Urinary bladder (tissue), 3 donors: ENCODE measurements at regions not wholly inside any gene's neighbourhood (a gene's known extent, or its start where the extent isn't known, plus 50 kb on each side); places are given as distances from the start of the nearest gene placed in this dataset.

Source experiments
- DNase-seq: peaks from one replicate; pipeline ENCODE4 v3.0.0-alpha.2; 2015; ENCODE audit errors: extremely low spot score
- H3K27ac ChIP-seq: one replicate; pipeline ENCODE4 v1.5.1; 2013; ENCODE audit warnings: low read depth, mild to moderate bottlenecking, moderate library complexity
- H3K36me3 ChIP-seq: one replicate; pipeline ENCODE4 v1.6.1; 2013; ENCODE audit warnings: mild to moderate bottlenecking, moderate library complexity; ENCODE audit not compliant: insufficient read depth
- H3K4me1 ChIP-seq: one replicate; pipeline ENCODE4 v1.6.1; 2013; ENCODE audit warnings: mild to moderate bottlenecking, moderate library complexity; ENCODE audit not compliant: insufficient read depth
- H3K4me3 ChIP-seq: one replicate; pipeline ENCODE4 v1.5.1; 2013; ENCODE audit warnings: low read depth, low read length
- WGBS: extraction: QIAGEN DNeasy Blood & Tissue Kit; methylation state at CpG from one replicate; pipeline ENCODE4 v1.1.7; 2013; 5-methylcytosine and 5-hydroxymethylcytosine counted together
- donor health status: healthy with polysubstance abuse.
- donor health status: healthy.

- Histone ChIP-seq H3K4me3 (no peak overlapping the region), H3K4me1 (no peaks in the 10 kb centered on the region), H3K27ac (no peak overlapping the region), H3K36me3 (no peaks in the 10 kb centered on the region)
- DNase-seq, result no peak
- WGBS, result 65% methylated on average over 3 of the region's 3 CpGs
These were observed 100.7 kb downstream of the ASB7 start for GRCh38 chr15:100703032-100703578.

DNA sequence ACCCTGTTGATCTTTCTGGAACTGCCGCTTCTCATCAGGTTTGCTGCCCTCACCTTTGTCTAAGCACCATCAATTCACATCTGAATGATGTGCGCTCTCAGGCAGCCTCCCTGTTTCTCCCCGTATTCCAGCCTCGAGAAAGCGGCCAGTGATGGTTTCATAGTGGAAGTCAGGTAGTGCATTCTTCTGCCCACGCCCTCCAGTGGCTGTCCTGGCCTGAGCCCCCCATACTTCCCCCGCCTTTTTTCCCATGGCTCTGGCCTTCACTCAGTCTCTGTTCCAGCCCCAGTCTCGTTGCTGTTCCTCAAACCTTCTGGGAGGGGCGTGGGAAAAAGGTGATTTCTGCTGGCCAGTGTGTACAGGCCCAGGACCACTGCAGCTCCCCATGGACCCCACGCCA is 101.3 kb downstream of the ASB7 start:
- no peak overlapping the region for H3K4me3 ChIP-seq
- H3K4me1 ChIP-seq, result no peaks in the 10 kb centered on the region
- H3K27ac ChIP-seq, result no peak overlapping the region
- 94% methylated on average over 10 of the region's 10 CpGs for WGBS
- DNase-seq, result no peak
- H3K36me3 ChIP-seq, result no peaks in the 10 kb centered on the region

- WGBS, result 85% methylated on average over 7 of the region's 7 CpGs
- Histone ChIP-seq H3K4me3 (no peak overlapping the region), H3K36me3 (no peaks in the 10 kb centered on the region), H3K4me1 (no peaks in the 10 kb centered on the region), H3K27ac (no peak overlapping the region)
- DNase-seq, result no peak
These were observed 102.1 kb downstream of the ASB7 start for GRCh38 chr15:100704281-100705055.

DNA sequence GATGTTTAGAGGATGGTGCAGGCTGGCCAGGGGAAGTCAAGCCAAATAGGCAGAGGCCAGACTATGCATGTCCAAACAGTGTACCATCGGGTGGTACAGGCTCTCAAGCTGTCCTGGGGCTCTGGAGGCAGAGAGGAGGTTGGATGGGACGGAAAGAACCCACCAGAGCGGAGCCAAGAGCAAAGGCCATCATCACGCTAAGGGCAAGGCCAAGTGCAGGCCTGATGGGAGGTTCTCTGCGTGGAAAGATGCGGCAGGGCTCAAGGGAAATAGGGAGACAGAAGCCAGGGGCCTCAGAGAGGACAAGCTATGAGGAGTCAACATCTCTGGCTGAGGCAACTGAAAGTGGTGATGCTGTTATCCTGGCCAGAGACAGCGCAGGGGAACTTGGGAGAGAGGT is 102.7 kb downstream of the ASB7 start:
- DNase-seq, result no peak
- no peaks in the 10 kb centered on the region for H3K36me3 ChIP-seq

DNA sequence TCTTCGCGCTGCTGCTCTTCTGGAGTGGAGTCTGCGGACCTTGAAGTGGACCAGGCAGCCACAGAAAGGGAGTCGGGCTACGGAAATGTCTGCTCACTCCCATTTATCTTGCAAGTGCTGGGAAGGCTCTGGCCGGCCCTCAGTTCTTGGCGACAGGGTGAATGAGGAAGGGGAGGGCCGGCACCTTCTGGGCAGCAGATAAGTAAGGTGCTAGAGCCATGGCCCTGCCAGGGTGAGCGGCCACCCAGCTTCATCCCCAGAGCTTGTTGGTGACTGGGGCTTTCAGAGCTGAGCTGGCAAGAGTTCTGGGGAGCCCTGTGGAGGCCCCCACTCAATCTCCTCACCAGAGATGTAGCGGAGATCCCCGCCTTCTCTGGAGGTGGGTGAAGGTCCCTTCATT is 103.5 kb downstream of the ASB7 start:
- DNase-seq, result no peak
- no peaks in the 10 kb centered on the region for H3K4me1 ChIP-seq
- no peaks in the 10 kb centered on the region for H3K36me3 ChIP-seq
- H3K4me3 ChIP-seq, result no peak overlapping the region
- WGBS, result 95% methylated on average over 11 of the region's 11 CpGs
- no peak overlapping the region for H3K27ac ChIP-seq

More for the DNA sequence above, 102.7 kb downstream of the ASB7 start:
- H3K27ac ChIP-seq, result no peak overlapping the region
- H3K4me3 ChIP-seq, result no peak overlapping the region
- no peaks in the 10 kb centered on the region for H3K4me1 ChIP-seq
- 90% methylated on average over 7 of the region's 7 CpGs for WGBS

DNA sequence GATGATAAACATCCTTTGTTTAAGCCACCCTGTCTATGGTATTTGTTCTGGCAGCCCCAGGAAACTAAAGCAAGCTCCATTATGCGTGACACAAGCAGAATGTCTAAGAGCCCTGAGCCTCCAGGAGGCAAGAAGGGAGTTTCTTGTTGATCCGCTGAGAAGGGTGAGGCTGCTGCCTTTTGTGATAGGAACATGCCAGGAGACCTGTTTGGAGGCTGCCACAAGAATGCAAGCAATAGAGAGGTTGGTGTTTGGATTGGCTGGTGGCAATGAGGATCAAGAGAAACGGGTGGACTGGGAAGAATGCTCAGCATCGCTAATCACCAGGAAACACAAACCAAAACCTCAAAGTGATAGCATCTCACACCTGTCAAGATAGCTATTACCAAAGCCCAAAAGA is 104.8 kb downstream of the ASB7 start:
- H3K4me1 ChIP-seq, result no peaks in the 10 kb centered on the region
- H3K27ac ChIP-seq, result no peak overlapping the region
- 57% methylated on average over 4 of the region's 4 CpGs for WGBS
- no peak for DNase-seq
- H3K36me3 ChIP-seq, result no peaks in the 10 kb centered on the region
- no peak overlapping the region for H3K4me3 ChIP-seq

DNA sequence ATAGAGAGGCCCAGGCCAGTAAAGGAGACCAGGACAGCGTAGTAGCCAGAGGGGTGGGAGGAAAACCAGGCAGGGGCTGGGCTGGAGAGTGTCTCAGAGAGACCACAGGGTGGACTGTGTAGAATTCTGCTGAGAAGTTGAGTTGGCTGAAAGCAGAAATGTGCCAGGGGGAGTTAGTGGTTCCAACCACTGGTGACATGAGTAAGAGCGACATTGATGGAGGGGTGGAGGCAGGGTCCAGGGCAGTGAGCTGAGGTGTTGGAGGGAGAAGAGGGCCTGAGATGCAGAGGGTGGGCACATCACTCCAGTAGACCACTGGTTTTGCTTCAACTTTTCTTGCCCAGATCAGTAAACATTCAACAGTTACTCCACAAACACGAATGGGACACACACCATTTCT is 106.5 kb downstream of the ASB7 start:
- no peak for DNase-seq

GRCh38 chr15:100710222-100710621 is 107.8 kb downstream of the ASB7 start:
- WGBS, result 48% methylated on average over 2 of the region's 2 CpGs
- DNase-seq, result no peak

More for the DNA sequence above, 106.5 kb downstream of the ASB7 start:
- no peak overlapping the region for H3K27ac ChIP-seq
- H3K36me3 ChIP-seq, result no peaks in the 10 kb centered on the region
- H3K4me1 ChIP-seq, result no peaks in the 10 kb centered on the region
- no peak overlapping the region for H3K4me3 ChIP-seq
- WGBS, result 86% methylated on average over 3 of the region's 3 CpGs

DNA sequence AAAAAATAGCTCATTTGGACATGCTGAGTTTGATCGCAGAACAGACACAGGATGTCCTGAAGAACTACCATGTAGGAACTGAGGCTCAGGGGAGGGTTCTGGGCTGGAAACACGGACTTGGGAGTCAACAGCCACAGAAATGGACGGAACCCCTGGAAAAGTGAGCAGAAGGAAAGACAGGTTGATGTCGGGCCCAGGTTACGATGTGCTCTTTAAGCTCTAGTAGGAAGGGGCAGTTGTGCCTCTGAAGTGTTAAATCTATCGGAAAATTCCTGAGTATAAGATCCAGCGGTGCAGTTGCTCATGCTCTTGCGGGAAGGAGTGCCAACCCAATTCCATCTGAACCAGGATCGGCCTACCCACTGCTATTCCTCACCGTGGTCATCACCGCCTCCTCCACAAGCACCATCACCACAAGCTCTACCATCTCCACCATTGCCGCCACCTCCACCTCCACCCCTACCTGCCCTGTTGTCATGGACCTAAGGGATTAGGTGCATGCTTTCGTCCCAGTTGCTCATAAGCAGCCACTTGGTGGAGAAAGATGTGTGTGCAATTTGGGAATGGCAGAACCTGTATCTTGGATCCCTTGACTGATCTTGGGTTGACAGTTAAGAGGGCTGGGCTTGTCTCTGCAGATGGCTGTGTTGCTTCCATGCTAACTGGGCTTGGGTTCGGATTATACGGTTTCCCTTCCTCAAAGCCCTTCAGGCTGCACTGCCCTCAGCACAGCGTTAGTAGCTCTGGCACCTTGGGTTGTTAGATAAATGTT is 108.5 kb downstream of the ASB7 start:
- no peaks in the 10 kb centered on the region for H3K36me3 ChIP-seq
- 90% methylated on average over 16 of the region's 16 CpGs for WGBS
- no peak overlapping the region for H3K4me3 ChIP-seq
- DNase-seq, result no peak
- H3K4me1 ChIP-seq, result no peaks in the 10 kb centered on the region
- H3K27ac ChIP-seq, result no peak overlapping the region

More at GRCh38 chr15:100710222-100710621, 107.8 kb downstream of the ASB7 start:
- no peak overlapping the region for H3K27ac ChIP-seq
- no peaks in the 10 kb centered on the region for H3K36me3 ChIP-seq
- H3K4me3 ChIP-seq, result no peak overlapping the region
- no peaks in the 10 kb centered on the region for H3K4me1 ChIP-seq

DNA sequence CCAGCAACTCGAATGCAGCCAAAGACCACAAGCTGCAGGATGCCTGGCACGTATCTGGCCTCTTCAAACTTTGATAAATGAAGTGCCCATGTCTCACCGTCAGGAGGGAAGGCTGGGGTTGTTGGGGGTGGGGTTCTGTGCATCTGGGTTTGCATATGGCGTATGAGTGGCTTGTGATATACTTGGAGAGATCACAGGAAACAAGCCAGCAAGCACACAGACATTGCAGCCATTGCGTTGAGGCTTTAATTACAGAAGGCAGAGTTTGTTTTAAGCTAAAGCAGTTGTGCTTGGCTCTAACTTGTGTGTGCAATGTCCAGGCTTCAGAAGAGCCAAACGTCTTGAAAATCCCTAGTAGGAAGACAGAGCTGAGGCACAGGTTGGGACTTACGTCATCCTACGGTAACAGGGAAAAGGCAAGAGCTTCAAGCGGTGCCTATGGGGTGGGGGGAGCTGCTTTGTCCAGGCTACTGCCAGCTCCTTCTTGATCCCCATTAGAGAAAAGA is 109.2 kb downstream of the ASB7 start:
- Histone ChIP-seq H3K27ac (no peak overlapping the region), H3K4me1 (no peaks in the 10 kb centered on the region), H3K36me3 (no peaks in the 10 kb centered on the region), H3K4me3 (no peak overlapping the region)
- 51% methylated on average over 9 of the region's 9 CpGs for WGBS
- DNase-seq, result no peak

DNA sequence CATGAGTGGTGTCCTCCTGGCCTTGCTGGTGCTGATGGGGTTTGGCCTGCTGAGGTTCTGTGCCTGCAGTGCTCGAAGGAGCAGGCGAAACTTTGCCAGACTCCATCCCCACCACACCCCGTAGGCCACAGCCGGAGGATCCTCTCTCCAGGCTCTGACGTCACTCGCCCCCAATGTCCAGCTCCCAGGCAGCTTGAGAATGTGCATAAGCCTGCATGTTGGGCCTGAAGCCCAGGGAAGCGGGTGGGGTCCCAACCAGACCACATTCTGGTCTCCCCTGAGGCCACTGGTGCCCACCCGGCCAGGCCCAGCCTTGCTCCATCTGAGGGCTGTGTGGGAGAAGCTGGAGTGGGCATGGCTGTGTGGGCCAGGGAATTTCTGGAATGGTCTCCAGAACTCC is 109.8 kb downstream of the ASB7 start:
- H3K36me3 ChIP-seq, result no peaks in the 10 kb centered on the region
- H3K27ac ChIP-seq, result no peak overlapping the region
- no peaks in the 10 kb centered on the region for H3K4me1 ChIP-seq
- WGBS, result 50% methylated on average over 8 of the region's 8 CpGs
- no peak for DNase-seq
- H3K4me3 ChIP-seq, result no peak overlapping the region

DNA sequence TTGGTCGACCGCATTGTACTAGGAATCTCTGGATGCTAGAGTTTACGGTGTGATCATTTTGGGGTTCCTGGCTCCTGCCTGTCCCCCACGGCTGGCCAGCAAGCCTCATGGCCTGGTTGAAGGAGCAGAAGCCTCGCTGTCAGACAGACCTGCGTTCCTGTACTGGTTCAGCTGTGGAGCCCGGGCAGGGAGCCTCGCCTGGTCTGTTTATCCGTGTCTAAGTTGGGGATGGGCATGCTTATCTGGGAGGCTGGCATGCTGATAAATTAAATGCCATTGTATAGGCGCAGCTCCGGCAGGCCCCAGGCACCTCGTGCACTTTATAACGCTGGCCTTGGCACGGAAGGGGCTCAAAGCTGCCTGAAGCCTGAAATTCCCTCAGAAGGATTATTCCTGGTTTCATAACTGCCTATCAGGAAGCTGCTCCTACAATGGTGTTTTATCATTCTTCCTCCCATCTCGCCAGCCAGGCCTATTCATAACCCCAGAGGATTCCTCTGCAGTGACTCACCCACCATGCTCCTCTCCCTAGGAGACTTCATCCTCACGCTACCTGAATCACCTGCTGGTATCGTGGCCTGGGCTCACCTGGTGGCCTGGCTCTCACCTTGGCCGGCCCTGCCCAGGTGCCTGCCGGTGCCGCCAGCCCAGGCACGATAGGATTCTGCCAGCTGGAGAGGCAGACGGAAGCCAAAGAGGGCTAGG is 110.9 kb downstream of the ASB7 start:
- H3K36me3 ChIP-seq, result no peaks in the 10 kb centered on the region
- WGBS, result 69% methylated on average over 22 of the region's 22 CpGs
- no peaks in the 10 kb centered on the region for H3K4me1 ChIP-seq
- no peak for DNase-seq
- H3K27ac ChIP-seq, result no peak overlapping the region
- H3K4me3 ChIP-seq, result no peak overlapping the region

- Histone ChIP-seq H3K27ac (no peak overlapping the region), H3K4me3 (no peak overlapping the region), H3K4me1 (no peaks in the 10 kb centered on the region), H3K36me3 (no peaks in the 10 kb centered on the region)
- 90% methylated on average over 13 of the region's 13 CpGs for WGBS
- no peak for DNase-seq
These were observed 111.8 kb downstream of the ASB7 start for GRCh38 chr15:100714034-100714748.
